ENCODE measurements at regions not wholly inside any gene's neighbourhood (a gene's known extent, or its start where the extent isn't known, plus 50 kb on each side); places are given as distances from the start of the nearest gene placed in this dataset.

- no peak for TF ChIP-seq ZC3H10 (CRISPR knock-in tag; IDR thresholded peaks at IDR 0.05)
- no peak for TF ChIP-seq TOX (CRISPR knock-in tag; IDR thresholded peaks at IDR 0.05; ENCODE audit: borderline replicate concordance)
- TF ChIP-seq ESRRG (CRISPR knock-in tag; IDR thresholded peaks at IDR 0.05) = no peak
Observed at GRCh38 chr10:56975513-56975912, 614.5 kb upstream of the ZWINT start.
